ENCODE measurements at regions not wholly inside any gene's neighbourhood (a gene's known extent, or its start where the extent isn't known, plus 50 kb on each side); places are given as distances from the start of the nearest gene placed in this dataset.

- TF ChIP-seq CTCF (IDR thresholded peaks at IDR 0.05) (no peak), POLR2A (IDR thresholded peaks at IDR 0.05) (no peak)
These were observed 268.2 kb upstream of the SOX4 start for GRCh38 chr6:21325201-21325856.

Measured in body of pancreas (tissue), 4 donors.